HEK293T (cell line): ENCODE measurements at regions not wholly inside any gene's neighbourhood (a gene's known extent, or its start where the extent isn't known, plus 50 kb on each side); places are given as distances from the start of the nearest gene placed in this dataset.

Source experiments
- BHLHE40 ChIP-seq: fragments of 450-650 bp; IDR thresholded peaks from 2 replicates; pipeline ENCODE4 v1.6.1; 2016; ENCODE audit warnings: mild to moderate bottlenecking, moderate library complexity, borderline replicate concordance
- FOXA1 ChIP-seq: fragments of 450-650 bp; IDR thresholded peaks from 2 replicates; pipeline ENCODE4 v1.6.1; 2016; ENCODE audit warnings: mild to moderate bottlenecking
- FOXK2 ChIP-seq: fragments of 450-650 bp; IDR thresholded peaks from 2 replicates; pipeline ENCODE4 v1.6.1; 2016; ENCODE audit warnings: mild to moderate bottlenecking
- FOXM1 ChIP-seq: fragments of 450-650 bp; IDR thresholded peaks from 2 replicates; pipeline ENCODE4 v1.6.1; 2017; ENCODE audit warnings: mild to moderate bottlenecking, borderline replicate concordance
- HDGF ChIP-seq: fragments of 450-650 bp; IDR thresholded peaks from 2 replicates; pipeline ENCODE4 v1.6.1; 2017; ENCODE audit warnings: antibody characterized with exemption, borderline replicate concordance
- L3MBTL2 ChIP-seq: fragments of 450-650 bp; conservative IDR thresholded peaks from 2 replicates; pipeline ENCODE4 v1.6.1; 2016; ENCODE audit warnings: mild to moderate bottlenecking
- LEF1 ChIP-seq: fragments of 450-650 bp; IDR thresholded peaks from 2 replicates; pipeline ENCODE4 v1.6.1; 2017; ENCODE audit warnings: mild to moderate bottlenecking, borderline replicate concordance
- NFRKB ChIP-seq: fragments of 450-650 bp; IDR thresholded peaks from 2 replicates; pipeline ENCODE4 v1.6.1; 2016; ENCODE audit warnings: mild to moderate bottlenecking, moderate library complexity
- PKNOX1 ChIP-seq: fragments of 450-650 bp; IDR thresholded peaks from 2 replicates; pipeline ENCODE4 v1.6.1; 2016
- SP1 ChIP-seq: fragments of 450-650 bp; IDR thresholded peaks from 2 replicates; pipeline ENCODE4 v1.6.1; 2017
- SUZ12 ChIP-seq: fragments of 450-650 bp; IDR thresholded peaks from 2 replicates; pipeline ENCODE4 v1.6.1; 2016; ENCODE audit warnings: mild to moderate bottlenecking

GRCh38 chr2:226313060-226313459 is 486.6 kb downstream of the IRS1 start:
- TF ChIP-seq BHLHE40 (no peak), FOXK2 (no peak), PKNOX1 (no peak), SUZ12 (no peak), SP1 (no peak), HDGF (no peak), L3MBTL2 (no peak), NFRKB (no peak), FOXM1 (no peak), LEF1 (no peak), FOXA1 (no peak)
